ENCODE measurements at regions not wholly inside any gene's neighbourhood (a gene's known extent, or its start where the extent isn't known, plus 50 kb on each side); places are given as distances from the start of the nearest gene placed in this dataset.
A peak's percentile ranks its signal among the peaks of the same experiment; 100 is the strongest.

GRCh38 chr12:127703026-127703425 is 563.9 kb upstream of the TMEM132C start:
- TF ChIP-seq, protein P1, sequence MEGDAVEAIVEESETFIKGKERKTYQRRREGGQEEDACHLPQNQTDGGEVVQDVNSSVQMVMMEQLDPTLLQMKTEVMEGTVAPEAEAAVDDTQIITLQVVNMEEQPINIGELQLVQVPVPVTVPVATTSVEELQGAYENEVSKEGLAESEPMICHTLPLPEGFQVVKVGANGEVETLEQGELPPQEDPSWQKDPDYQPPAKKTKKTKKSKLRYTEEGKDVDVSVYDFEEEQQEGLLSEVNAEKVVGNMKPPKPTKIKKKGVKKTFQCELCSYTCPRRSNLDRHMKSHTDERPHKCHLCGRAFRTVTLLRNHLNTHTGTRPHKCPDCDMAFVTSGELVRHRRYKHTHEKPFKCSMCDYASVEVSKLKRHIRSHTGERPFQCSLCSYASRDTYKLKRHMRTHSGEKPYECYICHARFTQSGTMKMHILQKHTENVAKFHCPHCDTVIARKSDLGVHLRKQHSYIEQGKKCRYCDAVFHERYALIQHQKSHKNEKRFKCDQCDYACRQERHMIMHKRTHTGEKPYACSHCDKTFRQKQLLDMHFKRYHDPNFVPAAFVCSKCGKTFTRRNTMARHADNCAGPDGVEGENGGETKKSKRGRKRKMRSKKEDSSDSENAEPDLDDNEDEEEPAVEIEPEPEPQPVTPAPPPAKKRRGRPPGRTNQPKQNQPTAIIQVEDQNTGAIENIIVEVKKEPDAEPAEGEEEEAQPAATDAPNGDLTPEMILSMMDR (IDR thresholded peaks at IDR 0.05; ENCODE audit: insufficient read depth, low read length), result no peak
- no peak overlapping the region for H3K4me3 ChIP-seq (ENCODE audit: low read depth, low read length)
- no peak for DNase-seq (ENCODE audit: low read depth)

DNA sequence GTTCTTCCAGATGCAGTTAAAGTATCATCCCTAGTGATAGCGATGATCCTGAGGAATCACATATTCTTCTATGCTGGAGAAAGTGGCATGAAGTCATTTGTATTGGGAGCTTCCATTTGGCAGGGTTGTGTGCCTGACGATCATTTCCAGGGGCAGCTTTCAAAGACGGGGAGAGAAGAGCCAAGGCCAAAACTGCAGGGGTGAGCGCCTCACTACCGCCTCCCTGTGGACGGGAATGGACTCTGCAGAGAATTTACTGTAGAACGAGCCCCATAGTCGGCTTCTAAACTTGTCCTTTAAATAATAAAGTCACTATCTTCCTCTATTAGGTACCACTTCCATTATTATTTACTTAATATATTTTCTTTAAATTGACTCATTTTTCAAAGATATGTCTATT is 555.9 kb upstream of the TMEM132C start:
- DNase-seq (ENCODE audit: low read depth), result no peak
- TF ChIP-seq, protein P1 (IDR thresholded peaks at IDR 0.05; ENCODE audit: insufficient read depth, low read length), result peak; percentile 33
- no peak overlapping the region for H3K4me3 ChIP-seq (ENCODE audit: low read depth, low read length)

GRCh38 chr12:127712561-127712960 is 554.4 kb upstream of the TMEM132C start:
- H3K4me3 ChIP-seq (ENCODE audit: low read depth, low read length), result no peak overlapping the region
- TF ChIP-seq, protein P1 (IDR thresholded peaks at IDR 0.05; ENCODE audit: insufficient read depth, low read length), result no peak
- DNase-seq (ENCODE audit: low read depth), result no peak

DNA sequence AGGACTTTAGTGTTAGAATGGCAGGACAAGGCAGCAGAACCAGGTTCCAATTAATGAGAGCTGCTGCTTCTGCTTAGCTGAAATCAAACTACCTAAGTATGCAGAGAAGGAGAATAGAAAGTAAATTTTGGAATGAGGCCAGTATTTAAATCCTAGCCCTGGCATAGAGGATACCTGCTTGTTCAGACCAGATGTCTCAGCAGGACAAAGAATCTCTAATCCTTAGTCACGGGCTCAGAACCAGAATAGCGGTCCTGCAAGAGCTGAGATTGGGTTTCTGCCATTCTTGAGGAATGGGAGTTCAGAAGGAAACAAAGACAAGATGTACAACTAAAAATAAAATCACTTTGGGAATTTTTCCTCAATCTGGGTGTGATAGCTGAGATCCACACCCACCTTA is 550.8 kb upstream of the TMEM132C start:
- TF ChIP-seq, protein P1 (IDR thresholded peaks at IDR 0.05; ENCODE audit: insufficient read depth, low read length), result no peak
- no peak for DNase-seq (ENCODE audit: low read depth)

GRCh38 chr12:127717278-127717677 is 549.7 kb upstream of the TMEM132C start:
- TF ChIP-seq, protein P1 (IDR thresholded peaks at IDR 0.05; ENCODE audit: insufficient read depth, low read length), result no peak
- no peak overlapping the region for H3K4me3 ChIP-seq (ENCODE audit: low read depth, low read length)
- DNase-seq (ENCODE audit: low read depth), result no peak

More for the DNA sequence above, 550.8 kb upstream of the TMEM132C start:
- no peak overlapping the region for H3K4me3 ChIP-seq (ENCODE audit: low read depth, low read length)

DNA sequence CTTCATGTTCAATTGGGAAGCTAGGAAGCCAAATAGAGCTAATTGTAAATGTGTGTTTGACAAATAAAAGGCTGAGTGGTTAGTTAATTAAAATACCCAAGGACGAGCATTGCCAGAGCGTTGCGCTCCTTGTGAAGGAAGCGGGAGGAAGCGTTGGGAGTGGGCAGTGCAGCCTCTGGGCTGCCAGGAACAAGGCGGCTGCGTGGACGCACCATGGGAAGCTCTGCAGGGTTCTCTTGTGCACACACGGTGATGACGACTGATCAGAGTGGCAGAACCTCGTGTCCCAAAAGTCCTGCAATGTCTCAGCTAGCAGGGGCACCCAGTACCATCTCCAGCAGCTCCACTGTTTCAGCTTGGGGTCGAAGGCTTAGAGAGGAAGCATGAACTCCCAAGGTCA is 546.6 kb upstream of the TMEM132C start:
- no peak for DNase-seq (ENCODE audit: low read depth)
- no peak overlapping the region for H3K4me3 ChIP-seq (ENCODE audit: low read depth, low read length)
- TF ChIP-seq, protein P1 (IDR thresholded peaks at IDR 0.05; ENCODE audit: insufficient read depth, low read length), result no peak

DNA sequence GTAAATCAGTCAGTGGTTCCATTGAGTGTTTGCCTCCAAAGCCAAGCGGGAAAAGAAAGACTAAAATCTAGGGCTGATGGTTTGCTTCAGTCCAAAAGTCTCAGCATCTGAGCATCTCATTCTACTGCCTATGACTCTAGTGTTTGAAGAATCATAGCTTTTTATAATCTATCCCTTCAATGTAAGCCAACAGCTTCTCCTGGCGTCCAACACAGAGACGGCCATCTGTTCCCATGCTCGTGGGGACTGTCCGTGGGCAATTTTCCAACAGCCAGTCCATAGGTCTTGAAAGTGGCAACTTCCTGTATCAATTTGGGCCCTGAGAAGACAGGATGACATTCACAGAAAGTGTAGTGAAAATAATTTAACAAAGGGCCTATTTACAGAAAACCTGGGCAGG is 544.4 kb upstream of the TMEM132C start:
- DNase-seq (ENCODE audit: low read depth), result no peak
- no peak overlapping the region for H3K4me3 ChIP-seq (ENCODE audit: low read depth, low read length)
- TF ChIP-seq, protein P1 (IDR thresholded peaks at IDR 0.05; ENCODE audit: insufficient read depth, low read length), result no peak

Data from fibroblast of the aortic adventitia (primary cell).